ENCODE measurements at regions not wholly inside any gene's neighbourhood (a gene's known extent, or its start where the extent isn't known, plus 50 kb on each side); places are given as distances from the start of the nearest gene placed in this dataset.

DNA sequence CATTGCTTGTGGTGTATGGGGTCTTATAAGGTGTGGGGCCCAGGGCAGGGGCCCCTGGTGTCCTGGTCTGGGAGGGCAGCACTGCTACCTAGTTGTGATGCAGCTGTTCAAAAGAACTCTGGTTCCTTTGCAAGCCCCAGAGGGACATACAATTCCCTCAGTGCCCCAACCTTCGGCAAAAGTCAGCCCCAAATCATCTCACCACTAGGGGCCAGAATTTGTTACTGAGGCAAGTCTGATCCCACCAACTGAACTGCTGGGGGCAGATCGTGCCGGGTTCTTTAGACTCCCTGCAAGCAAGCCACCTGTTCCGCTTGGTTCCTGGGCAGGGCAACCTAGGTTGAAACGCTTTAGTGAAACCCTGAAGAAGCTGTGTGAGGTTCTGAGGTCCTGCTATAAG is 180.1 kb upstream of the S100G start:
- H3K4me1 ChIP-seq (ENCODE audit: control insufficient read depth in 5 of 5, insufficient read depth in 5 of 5, low read length in 5 of 5): no peaks in the 10 kb centered on the region
- 86% methylated on average over 5 of the region's 5 CpGs for WGBS, 2 donors
- H3K9me3 ChIP-seq (ENCODE audit: control insufficient read depth in 4 of 4, insufficient read depth in 3 of 4, low read length in 3 of 4): peaks cover 0 to 5% (median 0%) of the 10 kb centered on the region in 4 donors
- no peak for ATAC-seq (ENCODE audit: insufficient read depth, low FRiP score)
- no peak overlapping the region for H3K27ac ChIP-seq (ENCODE audit: low read depth in 1 of 2, low read length in 1 of 2)
- no peaks in the 10 kb centered on the region for H3K36me3 ChIP-seq (ENCODE audit: control insufficient read depth in 4 of 4, insufficient read depth in 4 of 4, low read length in 4 of 4)
- H3K4me3 ChIP-seq: no peak overlapping the region
- peaks cover 5 to 53% (median 27%) of the 10 kb centered on the region in 3 donors for H3K27me3 ChIP-seq (ENCODE audit: control insufficient read depth in 3 of 3, insufficient read depth in 3 of 3, low read length in 2 of 3)
- TF ChIP-seq, protein P1, sequence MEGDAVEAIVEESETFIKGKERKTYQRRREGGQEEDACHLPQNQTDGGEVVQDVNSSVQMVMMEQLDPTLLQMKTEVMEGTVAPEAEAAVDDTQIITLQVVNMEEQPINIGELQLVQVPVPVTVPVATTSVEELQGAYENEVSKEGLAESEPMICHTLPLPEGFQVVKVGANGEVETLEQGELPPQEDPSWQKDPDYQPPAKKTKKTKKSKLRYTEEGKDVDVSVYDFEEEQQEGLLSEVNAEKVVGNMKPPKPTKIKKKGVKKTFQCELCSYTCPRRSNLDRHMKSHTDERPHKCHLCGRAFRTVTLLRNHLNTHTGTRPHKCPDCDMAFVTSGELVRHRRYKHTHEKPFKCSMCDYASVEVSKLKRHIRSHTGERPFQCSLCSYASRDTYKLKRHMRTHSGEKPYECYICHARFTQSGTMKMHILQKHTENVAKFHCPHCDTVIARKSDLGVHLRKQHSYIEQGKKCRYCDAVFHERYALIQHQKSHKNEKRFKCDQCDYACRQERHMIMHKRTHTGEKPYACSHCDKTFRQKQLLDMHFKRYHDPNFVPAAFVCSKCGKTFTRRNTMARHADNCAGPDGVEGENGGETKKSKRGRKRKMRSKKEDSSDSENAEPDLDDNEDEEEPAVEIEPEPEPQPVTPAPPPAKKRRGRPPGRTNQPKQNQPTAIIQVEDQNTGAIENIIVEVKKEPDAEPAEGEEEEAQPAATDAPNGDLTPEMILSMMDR (IDR thresholded peaks at IDR 0.05; ENCODE audit: control extremely low read depth, extremely low read depth): no peak
- DNase-seq: no peak
- no peak overlapping the region for H3K9ac ChIP-seq (ENCODE audit: insufficient read depth in 1 of 2, low read length in 2 of 2)

GRCh38 chrX:16472345-16472744 is 177.6 kb upstream of the S100G start:
- WGBS, 2 donors: 99 to 100% methylated on average over 1 of the region's 1 CpG
- no peak overlapping the region for H3K4me3 ChIP-seq
- H3K36me3 ChIP-seq (ENCODE audit: control insufficient read depth in 4 of 4, insufficient read depth in 4 of 4, low read length in 4 of 4): no peaks in the 10 kb centered on the region
- ATAC-seq (ENCODE audit: insufficient read depth, low FRiP score) (no peak), DNase-seq (no peak)
- TF ChIP-seq, protein P1 (IDR thresholded peaks at IDR 0.05; ENCODE audit: control extremely low read depth, extremely low read depth): no peak
- H3K27me3 ChIP-seq (ENCODE audit: control insufficient read depth in 3 of 3, insufficient read depth in 3 of 3, low read length in 2 of 3): peaks cover 5 to 50% (median 23%) of the 10 kb centered on the region in 3 donors
- H3K4me1 ChIP-seq (ENCODE audit: control insufficient read depth in 5 of 5, insufficient read depth in 5 of 5, low read length in 5 of 5): no peaks in the 10 kb centered on the region
- H3K9me3 ChIP-seq (ENCODE audit: control insufficient read depth in 4 of 4, insufficient read depth in 3 of 4, low read length in 3 of 4): peaks cover 0 to 3% (median 0%) of the 10 kb centered on the region in 4 donors
- no peak overlapping the region for H3K9ac ChIP-seq (ENCODE audit: insufficient read depth in 1 of 2, low read length in 2 of 2)
- H3K27ac ChIP-seq (ENCODE audit: low read depth in 1 of 2, low read length in 1 of 2): no peak overlapping the region

- TF ChIP-seq, protein P1 (IDR thresholded peaks at IDR 0.05; ENCODE audit: control extremely low read depth, extremely low read depth): no peak
- no peak overlapping the region for H3K4me3 ChIP-seq
- H3K27me3 ChIP-seq (ENCODE audit: control insufficient read depth in 3 of 3, insufficient read depth in 3 of 3, low read length in 2 of 3): peaks cover 0 to 39% (median 21%) of the 10 kb centered on the region in 3 donors
- no peaks in the 10 kb centered on the region for H3K36me3 ChIP-seq (ENCODE audit: control insufficient read depth in 4 of 4, insufficient read depth in 4 of 4, low read length in 4 of 4)
- no peak overlapping the region for H3K27ac ChIP-seq (ENCODE audit: low read depth in 1 of 2, low read length in 1 of 2)
- ATAC-seq (ENCODE audit: insufficient read depth, low FRiP score) (no peak), DNase-seq (no peak)
- WGBS, 2 donors: 90 to 94% methylated on average over 4 of the region's 4 CpGs
- no peaks in the 10 kb centered on the region for H3K4me1 ChIP-seq (ENCODE audit: control insufficient read depth in 5 of 5, insufficient read depth in 5 of 5, low read length in 5 of 5)
- H3K9me3 ChIP-seq (ENCODE audit: control insufficient read depth in 4 of 4, insufficient read depth in 3 of 4, low read length in 3 of 4): peaks cover 0 to under 1% (median 0%) of the 10 kb centered on the region in 4 donors
- no peak overlapping the region for H3K9ac ChIP-seq (ENCODE audit: insufficient read depth in 1 of 2, low read length in 2 of 2)
Observed at GRCh38 chrX:16474511-16474910, 175.4 kb upstream of the S100G start.

DNA sequence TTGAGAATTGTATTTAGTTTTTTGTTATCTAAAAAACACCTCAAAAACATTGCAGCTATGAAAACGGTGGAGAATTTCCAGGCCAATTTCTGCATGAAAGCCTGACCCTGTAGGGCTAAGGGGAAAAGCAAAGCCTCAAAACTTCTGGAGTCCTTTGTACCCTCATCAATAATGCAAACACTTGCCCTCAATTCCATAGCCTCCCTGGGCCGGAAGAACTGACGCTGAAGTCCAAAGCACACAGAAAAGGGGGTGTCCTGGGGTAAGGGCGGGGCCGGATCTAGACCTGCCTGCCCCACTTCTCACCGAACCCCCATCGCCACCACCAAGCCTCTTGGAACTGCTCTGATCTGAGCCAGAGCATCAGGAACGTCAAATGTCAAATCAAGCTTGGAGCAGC is 173.9 kb upstream of the S100G start:
- Histone ChIP-seq H3K9me3 (ENCODE audit: control insufficient read depth in 4 of 4, insufficient read depth in 3 of 4, low read length in 3 of 4) (no peaks in the 10 kb centered on the region), H3K36me3 (ENCODE audit: control insufficient read depth in 4 of 4, insufficient read depth in 4 of 4, low read length in 4 of 4) (no peaks in the 10 kb centered on the region), H3K27me3 (ENCODE audit: control insufficient read depth in 3 of 3, insufficient read depth in 3 of 3, low read length in 2 of 3) (peaks cover 0 to 51% (median 19%) of the 10 kb centered on the region in 3 donors), H3K27ac (ENCODE audit: low read depth in 1 of 2, low read length in 1 of 2) (no peak overlapping the region), H3K4me1 (ENCODE audit: control insufficient read depth in 5 of 5, insufficient read depth in 5 of 5, low read length in 5 of 5) (peaks cover 0 to under 1% (median 0%) of the 10 kb centered on the region in 5 donors), H3K9ac (ENCODE audit: insufficient read depth in 1 of 2, low read length in 2 of 2) (no peak overlapping the region), H3K4me3 (no peak overlapping the region)
- DNase-seq: no peak
- 89 to 95% methylated on average over 8 of the region's 8 CpGs for WGBS, 2 donors
- TF ChIP-seq, protein P1 (IDR thresholded peaks at IDR 0.05; ENCODE audit: control extremely low read depth, extremely low read depth): no peak
- no peak for ATAC-seq (ENCODE audit: insufficient read depth, low FRiP score)
